GM12873 (cell line): ENCODE measurements at regions not wholly inside any gene's neighbourhood (a gene's known extent, or its start where the extent isn't known, plus 50 kb on each side); places are given as distances from the start of the nearest gene placed in this dataset.

Source experiments
- TF ChIP-seq, protein P1 (sequence below): IDR thresholded peaks from 2 replicates; pipeline ENCODE4 v1.5.1; 2012; ENCODE audit warnings: low read depth, mild to moderate bottlenecking, moderate library complexity, low read length, control low read depth; ENCODE audit not compliant: insufficient read depth; ENCODE audit errors: missing control alignments

DNA sequence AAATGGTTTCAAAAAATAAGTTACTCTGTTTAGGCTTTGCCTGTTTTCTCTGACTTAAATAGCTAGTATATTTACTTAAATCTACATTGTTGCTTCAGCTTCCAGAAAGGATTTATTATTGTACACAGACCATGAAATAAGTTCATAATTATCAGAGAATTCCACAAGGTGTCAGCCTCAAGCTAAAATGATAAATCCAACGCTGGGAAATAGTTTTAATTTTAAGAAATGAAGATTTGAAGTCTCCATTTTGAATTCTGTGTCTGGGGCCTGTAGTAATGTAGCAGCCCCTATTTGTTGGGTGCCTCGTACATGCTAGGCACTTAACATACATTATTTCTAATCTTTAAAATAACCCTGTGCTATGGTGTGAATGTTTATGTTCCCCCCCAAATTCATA lies 92.6 kb upstream of the KCNMB2 start:
- TF ChIP-seq, protein P1, sequence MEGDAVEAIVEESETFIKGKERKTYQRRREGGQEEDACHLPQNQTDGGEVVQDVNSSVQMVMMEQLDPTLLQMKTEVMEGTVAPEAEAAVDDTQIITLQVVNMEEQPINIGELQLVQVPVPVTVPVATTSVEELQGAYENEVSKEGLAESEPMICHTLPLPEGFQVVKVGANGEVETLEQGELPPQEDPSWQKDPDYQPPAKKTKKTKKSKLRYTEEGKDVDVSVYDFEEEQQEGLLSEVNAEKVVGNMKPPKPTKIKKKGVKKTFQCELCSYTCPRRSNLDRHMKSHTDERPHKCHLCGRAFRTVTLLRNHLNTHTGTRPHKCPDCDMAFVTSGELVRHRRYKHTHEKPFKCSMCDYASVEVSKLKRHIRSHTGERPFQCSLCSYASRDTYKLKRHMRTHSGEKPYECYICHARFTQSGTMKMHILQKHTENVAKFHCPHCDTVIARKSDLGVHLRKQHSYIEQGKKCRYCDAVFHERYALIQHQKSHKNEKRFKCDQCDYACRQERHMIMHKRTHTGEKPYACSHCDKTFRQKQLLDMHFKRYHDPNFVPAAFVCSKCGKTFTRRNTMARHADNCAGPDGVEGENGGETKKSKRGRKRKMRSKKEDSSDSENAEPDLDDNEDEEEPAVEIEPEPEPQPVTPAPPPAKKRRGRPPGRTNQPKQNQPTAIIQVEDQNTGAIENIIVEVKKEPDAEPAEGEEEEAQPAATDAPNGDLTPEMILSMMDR: no peak

DNA sequence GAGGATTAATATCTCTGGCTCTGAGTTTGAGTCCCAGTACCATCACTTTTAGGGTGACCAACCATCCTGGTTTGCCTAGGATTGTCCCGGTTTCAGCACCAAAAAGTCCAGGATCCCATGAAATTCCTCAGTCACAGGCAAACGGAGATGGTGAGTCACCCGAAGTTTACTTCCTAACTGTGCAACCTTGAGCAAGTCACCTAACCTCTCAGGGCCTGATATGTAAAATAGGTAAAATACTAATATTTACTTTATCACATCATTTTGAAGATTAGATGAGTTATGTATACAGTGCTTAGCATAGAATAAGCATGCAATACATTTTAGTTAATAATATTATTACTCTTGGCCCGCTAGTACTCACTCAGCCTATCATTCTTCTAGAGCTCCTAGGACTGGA lies 91.1 kb upstream of the KCNMB2 start:
- TF ChIP-seq, protein P1: no peak

DNA sequence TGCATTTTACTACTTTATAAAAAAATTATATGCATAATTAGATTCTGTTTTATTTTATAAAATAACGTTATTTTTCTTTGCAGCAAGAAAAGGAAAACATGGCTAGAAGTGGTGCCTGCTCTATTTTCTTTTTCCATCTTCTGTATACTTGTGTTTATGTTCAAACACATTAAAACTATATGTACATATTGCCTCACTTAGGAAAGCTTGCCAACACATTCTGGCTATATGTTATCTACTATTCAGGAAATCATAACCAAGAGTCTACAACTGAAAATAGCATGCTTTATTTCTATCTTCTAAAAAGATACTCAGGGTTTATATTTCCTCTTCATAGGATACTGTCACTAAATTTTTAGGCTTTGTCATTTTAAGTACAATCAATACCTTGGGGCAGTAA lies 90.2 kb upstream of the KCNMB2 start:
- TF ChIP-seq, protein P1: no peak

- TF ChIP-seq, protein P1: no peak
Observed at GRCh38 chr3:178450476-178450875, 85.8 kb upstream of the KCNMB2 start.

GRCh38 chr3:178451799-178452198 lies 84.4 kb upstream of the KCNMB2 start:
- TF ChIP-seq, protein P1: no peak

GRCh38 chr3:178454726-178455125 lies 81.5 kb upstream of the KCNMB2 start:
- TF ChIP-seq, protein P1: no peak

- TF ChIP-seq, protein P1: no peak
Observed at GRCh38 chr3:178455226-178455625, 81.0 kb upstream of the KCNMB2 start.
